ENCODE measurements at regions not wholly inside any gene's neighbourhood (a gene's known extent, or its start where the extent isn't known, plus 50 kb on each side); places are given as distances from the start of the nearest gene placed in this dataset.

DNA sequence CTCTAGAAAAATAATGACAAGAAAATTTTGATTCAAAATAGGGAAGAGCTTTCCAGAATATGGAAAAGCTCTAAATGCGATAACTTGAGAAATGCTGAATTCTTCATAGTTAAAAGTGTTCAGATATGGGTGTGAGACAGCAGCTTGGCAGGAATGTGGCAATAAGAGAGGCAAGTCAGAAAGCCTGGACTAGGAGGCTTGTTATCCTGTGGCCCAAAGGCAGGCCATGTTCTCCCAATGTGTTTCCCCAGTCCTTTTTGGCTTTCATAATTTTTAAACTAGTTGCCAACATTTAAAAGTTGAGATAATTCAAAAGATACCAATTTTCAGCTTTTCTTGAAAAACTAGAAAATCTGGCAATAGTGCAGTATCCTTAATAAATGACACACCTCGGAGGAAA is 366.3 kb upstream of the FANCL start:
- Mint-ChIP-seq H3K36me3 (ENCODE audit: low read depth) (peaks cover 5% of the 10 kb centered on the region; the same call in 1 of the 2 replicates), H3K27me3 (ENCODE audit: insufficient read depth) (no peaks in the 10 kb centered on the region), H3K27ac (no peak overlapping the region), H3K9me3 (peaks cover 11% of the 10 kb centered on the region), H3K4me1 (ENCODE audit: low read depth) (no peaks in the 10 kb centered on the region), H3K4me3 (no peak overlapping the region)
- TF ChIP-seq, protein P1, sequence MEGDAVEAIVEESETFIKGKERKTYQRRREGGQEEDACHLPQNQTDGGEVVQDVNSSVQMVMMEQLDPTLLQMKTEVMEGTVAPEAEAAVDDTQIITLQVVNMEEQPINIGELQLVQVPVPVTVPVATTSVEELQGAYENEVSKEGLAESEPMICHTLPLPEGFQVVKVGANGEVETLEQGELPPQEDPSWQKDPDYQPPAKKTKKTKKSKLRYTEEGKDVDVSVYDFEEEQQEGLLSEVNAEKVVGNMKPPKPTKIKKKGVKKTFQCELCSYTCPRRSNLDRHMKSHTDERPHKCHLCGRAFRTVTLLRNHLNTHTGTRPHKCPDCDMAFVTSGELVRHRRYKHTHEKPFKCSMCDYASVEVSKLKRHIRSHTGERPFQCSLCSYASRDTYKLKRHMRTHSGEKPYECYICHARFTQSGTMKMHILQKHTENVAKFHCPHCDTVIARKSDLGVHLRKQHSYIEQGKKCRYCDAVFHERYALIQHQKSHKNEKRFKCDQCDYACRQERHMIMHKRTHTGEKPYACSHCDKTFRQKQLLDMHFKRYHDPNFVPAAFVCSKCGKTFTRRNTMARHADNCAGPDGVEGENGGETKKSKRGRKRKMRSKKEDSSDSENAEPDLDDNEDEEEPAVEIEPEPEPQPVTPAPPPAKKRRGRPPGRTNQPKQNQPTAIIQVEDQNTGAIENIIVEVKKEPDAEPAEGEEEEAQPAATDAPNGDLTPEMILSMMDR (IDR thresholded peaks at IDR 0.05): no peak
- no peak for DNase-seq

DNA sequence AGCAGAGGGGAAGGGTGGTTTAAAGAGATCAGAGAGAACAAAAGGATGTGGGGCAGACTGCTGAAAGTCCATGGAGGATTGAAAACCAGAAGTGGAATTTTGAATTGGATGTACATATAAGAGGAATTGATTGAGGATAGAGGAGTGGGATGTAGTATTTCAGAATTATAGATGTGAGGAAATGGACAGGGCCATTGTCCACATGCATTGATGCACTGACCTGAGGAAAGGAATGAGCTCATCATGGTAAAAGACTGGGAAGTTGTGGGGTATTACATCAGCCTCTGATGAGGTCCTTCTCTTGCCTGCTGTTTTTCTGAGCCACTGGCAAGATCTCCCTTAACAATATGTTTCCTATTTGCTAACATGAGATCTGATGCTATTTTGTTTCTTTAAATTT is 365.7 kb upstream of the FANCL start:
- Mint-ChIP-seq H3K27ac (no peak overlapping the region), H3K4me1 (ENCODE audit: low read depth) (no peaks in the 10 kb centered on the region), H3K36me3 (ENCODE audit: low read depth) (peaks cover 5% of the 10 kb centered on the region; the same call in 1 of the 2 replicates), H3K9me3 (peaks cover 9% of the 10 kb centered on the region), H3K4me3 (no peak overlapping the region), H3K27me3 (ENCODE audit: insufficient read depth) (no peaks in the 10 kb centered on the region)
- DNase-seq: no peak
- TF ChIP-seq, protein P1 (IDR thresholded peaks at IDR 0.05): no peak

DNA sequence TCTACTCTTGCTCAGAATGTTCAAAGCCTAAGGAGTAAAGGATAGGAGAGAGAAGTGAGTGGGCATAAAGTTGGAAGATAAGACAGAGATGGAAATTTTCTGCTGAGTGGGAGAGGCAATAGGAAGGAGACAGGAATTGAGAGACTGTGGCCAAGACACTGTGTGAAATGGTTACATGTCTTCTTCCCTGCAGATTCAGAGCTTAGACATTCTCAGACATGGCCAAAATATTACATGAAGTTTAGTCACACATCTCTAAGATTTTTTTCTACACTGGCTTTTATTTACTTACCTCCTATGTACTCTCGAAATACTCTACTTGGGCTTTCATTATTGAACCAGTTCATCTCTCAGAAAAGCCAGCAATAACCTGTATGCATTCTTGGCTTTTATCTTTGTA is 363.0 kb upstream of the FANCL start:
- Mint-ChIP-seq H3K9me3 (peaks cover 16% of the 10 kb centered on the region), H3K27me3 (ENCODE audit: insufficient read depth) (no peaks in the 10 kb centered on the region)
- no peak for DNase-seq

DNA sequence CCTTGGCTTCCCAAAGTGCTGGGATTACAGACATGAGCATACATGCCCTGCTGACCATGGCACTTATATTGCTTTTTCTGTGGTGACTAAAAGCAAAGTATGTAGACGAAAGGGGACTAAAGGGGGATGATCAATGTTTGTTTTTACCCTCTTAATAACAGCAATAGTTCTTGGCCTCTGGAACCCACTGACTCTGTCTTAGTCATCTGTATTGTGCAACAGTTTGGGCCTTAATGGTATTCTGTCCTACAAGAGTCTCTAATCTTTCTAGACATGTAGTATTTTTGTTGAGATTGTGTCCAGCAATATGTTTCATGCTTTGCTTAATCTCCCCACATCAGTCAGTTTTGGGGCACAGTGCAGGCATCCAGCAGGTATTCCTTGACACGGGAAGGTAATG is 359.9 kb upstream of the FANCL start:
- TF ChIP-seq, protein P1 (IDR thresholded peaks at IDR 0.05): no peak
- H3K4me1 Mint-ChIP-seq (ENCODE audit: low read depth): no peaks in the 10 kb centered on the region
- no peak overlapping the region for H3K4me3 Mint-ChIP-seq
- no peak for DNase-seq
- no peaks in the 10 kb centered on the region for H3K27me3 Mint-ChIP-seq (ENCODE audit: insufficient read depth)
- H3K27ac Mint-ChIP-seq: no peak overlapping the region
- peaks cover 5% of the 10 kb centered on the region; the same call in 1 of the 2 replicates for H3K36me3 Mint-ChIP-seq (ENCODE audit: low read depth)
- peaks cover 22% of the 10 kb centered on the region for H3K9me3 Mint-ChIP-seq

More for the DNA sequence above, 363.0 kb upstream of the FANCL start:
- no peak overlapping the region for H3K27ac Mint-ChIP-seq
- H3K4me1 Mint-ChIP-seq (ENCODE audit: low read depth): no peaks in the 10 kb centered on the region
- TF ChIP-seq, protein P1 (IDR thresholded peaks at IDR 0.05): no peak
- no peak overlapping the region for H3K4me3 Mint-ChIP-seq
- peaks cover 5% of the 10 kb centered on the region; the same call in 1 of the 2 replicates for H3K36me3 Mint-ChIP-seq (ENCODE audit: low read depth)

DNA sequence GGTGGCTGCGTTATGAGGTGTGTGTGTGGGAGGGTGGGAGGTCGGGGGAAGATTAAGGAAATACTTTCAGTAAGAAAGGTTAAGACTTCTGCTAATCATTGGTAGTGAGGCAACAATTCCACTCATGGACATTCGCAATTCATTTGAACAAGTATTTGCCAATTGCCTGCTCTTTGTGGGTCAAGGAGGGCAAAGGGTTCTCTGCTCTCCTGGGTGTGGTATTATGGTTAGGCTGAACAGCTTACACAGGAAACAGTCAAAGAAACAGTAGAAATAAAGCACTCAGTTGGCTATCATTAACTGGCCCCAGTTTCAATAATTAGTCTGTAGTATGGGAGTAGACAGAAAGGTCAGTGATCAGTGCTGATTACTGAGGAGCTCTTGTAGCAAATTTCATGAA is 357.0 kb upstream of the FANCL start:
- DNase-seq: no peak
- Mint-ChIP-seq H3K36me3 (ENCODE audit: low read depth) (no peaks in the 10 kb centered on the region), H3K27me3 (ENCODE audit: insufficient read depth) (peaks cover 3% of the 10 kb centered on the region; the same call in 1 of the 2 replicates), H3K9me3 (peaks cover 15% of the 10 kb centered on the region; the same call in 1 of the 2 replicates), H3K4me3 (no peak overlapping the region), H3K4me1 (ENCODE audit: low read depth) (no peaks in the 10 kb centered on the region), H3K27ac (no peak overlapping the region)
- TF ChIP-seq, protein P1 (IDR thresholded peaks at IDR 0.05): no peak

DNA sequence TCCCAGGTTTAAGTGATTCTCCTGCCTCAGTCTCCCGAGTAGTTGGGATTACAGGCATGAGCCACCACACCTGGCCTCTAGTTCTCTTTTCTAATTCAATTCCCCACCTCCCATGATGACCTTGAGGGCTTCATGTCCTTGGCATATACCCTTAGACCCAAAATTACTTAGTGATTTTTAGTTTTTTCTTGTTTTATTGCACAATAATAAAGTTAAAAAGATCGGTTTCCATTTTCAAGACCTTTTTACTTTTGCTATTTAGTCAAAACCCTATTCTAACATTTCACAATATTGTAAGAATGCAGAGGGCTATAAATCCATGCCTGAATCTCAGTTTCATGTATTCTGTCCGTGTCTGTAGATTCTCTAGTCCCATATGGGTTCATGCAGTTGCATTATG is 354.6 kb upstream of the FANCL start:
- Mint-ChIP-seq H3K4me3 (no peak overlapping the region), H3K4me1 (ENCODE audit: low read depth) (no peaks in the 10 kb centered on the region), H3K36me3 (ENCODE audit: low read depth) (no peaks in the 10 kb centered on the region), H3K27ac (no peak overlapping the region), H3K27me3 (ENCODE audit: insufficient read depth) (peaks cover 3% of the 10 kb centered on the region; the same call in 1 of the 2 replicates), H3K9me3 (peaks cover 15% of the 10 kb centered on the region)
- DNase-seq: no peak
- TF ChIP-seq, protein P1 (IDR thresholded peaks at IDR 0.05): no peak

Data from HFFc6 (cell line).